C4-2B (cell line): ENCODE measurements at regions not wholly inside any gene's neighbourhood (a gene's known extent, or its start where the extent isn't known, plus 50 kb on each side); places are given as distances from the start of the nearest gene placed in this dataset.

ENCODE experiments used
- ZFX ChIP-seq: fragments of 450-650 bp; IDR thresholded peaks from 2 replicates; pipeline ENCODE4 v1.6.1; 2017
- TF ChIP-seq, protein P1 (sequence below): fragments of 450-650 bp; conservative IDR thresholded peaks from 2 replicates; pipeline ENCODE4 v1.5.1; 2017; ENCODE audit warnings: mild to moderate bottlenecking

DNA sequence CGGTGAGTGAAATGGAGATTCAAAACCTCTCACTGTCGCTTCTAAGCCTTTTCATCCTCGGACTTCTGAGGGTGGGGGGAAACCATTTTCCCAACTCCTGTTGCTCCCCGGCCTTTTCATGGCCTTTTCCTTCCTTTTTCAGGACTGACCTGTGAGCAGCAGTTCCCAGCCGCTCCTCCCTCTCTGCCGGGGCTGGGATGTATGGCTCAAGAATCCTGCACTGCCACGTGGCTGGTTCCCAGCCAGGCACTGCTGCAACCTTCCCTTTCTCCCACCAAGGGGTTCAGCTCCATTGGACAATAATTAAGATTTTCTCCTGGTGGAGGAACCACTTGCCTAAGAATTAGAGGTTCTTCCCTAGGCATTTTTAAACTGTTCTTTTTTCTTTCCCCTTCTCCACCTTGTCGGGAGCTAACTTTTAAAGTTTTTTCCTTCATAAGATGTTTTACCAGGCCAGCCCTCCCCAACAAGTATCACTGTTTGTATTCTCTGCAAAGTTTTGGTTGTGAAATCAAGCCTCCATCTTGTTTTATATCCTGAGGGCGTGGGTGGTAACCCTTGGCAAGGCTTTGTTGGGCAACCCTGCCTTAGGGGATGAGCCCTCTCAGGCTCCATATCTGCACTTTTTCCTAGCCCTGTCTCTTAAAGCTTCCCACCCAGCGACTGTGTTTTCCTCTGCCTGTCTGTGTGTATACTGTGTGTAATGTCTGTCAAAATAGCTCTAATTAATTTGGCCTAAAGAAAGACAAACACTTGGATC, 1166.6 kb upstream of the ADGRL2 start:
- TF ChIP-seq, protein P1, sequence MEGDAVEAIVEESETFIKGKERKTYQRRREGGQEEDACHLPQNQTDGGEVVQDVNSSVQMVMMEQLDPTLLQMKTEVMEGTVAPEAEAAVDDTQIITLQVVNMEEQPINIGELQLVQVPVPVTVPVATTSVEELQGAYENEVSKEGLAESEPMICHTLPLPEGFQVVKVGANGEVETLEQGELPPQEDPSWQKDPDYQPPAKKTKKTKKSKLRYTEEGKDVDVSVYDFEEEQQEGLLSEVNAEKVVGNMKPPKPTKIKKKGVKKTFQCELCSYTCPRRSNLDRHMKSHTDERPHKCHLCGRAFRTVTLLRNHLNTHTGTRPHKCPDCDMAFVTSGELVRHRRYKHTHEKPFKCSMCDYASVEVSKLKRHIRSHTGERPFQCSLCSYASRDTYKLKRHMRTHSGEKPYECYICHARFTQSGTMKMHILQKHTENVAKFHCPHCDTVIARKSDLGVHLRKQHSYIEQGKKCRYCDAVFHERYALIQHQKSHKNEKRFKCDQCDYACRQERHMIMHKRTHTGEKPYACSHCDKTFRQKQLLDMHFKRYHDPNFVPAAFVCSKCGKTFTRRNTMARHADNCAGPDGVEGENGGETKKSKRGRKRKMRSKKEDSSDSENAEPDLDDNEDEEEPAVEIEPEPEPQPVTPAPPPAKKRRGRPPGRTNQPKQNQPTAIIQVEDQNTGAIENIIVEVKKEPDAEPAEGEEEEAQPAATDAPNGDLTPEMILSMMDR = no peak
- no peak for TF ChIP-seq ZFX
